Neural progenitor cell (in vitro differentiated cells): ENCODE measurements at regions not wholly inside any gene's neighbourhood (a gene's known extent, or its start where the extent isn't known, plus 50 kb on each side); places are given as distances from the start of the nearest gene placed in this dataset.

Source experiments
- DNase-seq: peaks from one replicate; pipeline ENCODE4 v3.0.0-alpha.2; 2016; ENCODE audit warnings: low spot score
- H2AFZ ChIP-seq: fragments of 200-600 bp; sonication (generic); replicated peaks from 2 replicates; pipeline ENCODE4 v1.6.1; 2016; ENCODE audit warnings: antibody characterized with exemption
- H3F3A ChIP-seq: fragments of 200-600 bp; sonication (generic); 2 replicates; pipeline ENCODE4 v1.6.1; 2016; ENCODE audit warnings: antibody characterized with exemption, low read depth
- H3K27ac ChIP-seq: fragments of 200-600 bp; sonication (generic); 2 replicates; pipeline ENCODE4 v1.5.1; 2016; ENCODE audit warnings: mild to moderate bottlenecking
- H3K27me3 ChIP-seq: fragments of 200-600 bp; sonication (generic); 2 replicates; pipeline ENCODE4 v1.6.1; 2016; ENCODE audit warnings: mild to moderate bottlenecking, moderate library complexity
- H3K36me3 ChIP-seq: fragments of 200-600 bp; sonication (generic); 2 replicates; pipeline ENCODE4 v1.5.1; 2016
- H3K4me1 ChIP-seq: fragments of 200-600 bp; sonication (generic); 2 replicates; pipeline ENCODE4 v1.6.1; 2016; ENCODE audit warnings: mixed run types
- H3K4me2 ChIP-seq: fragments of 200-600 bp; sonication (generic); 2 replicates; pipeline ENCODE4 v1.6.1; 2016
- H3K4me3 ChIP-seq: fragments of 200-600 bp; sonication (generic); 2 replicates; pipeline ENCODE4 v1.5.1; 2016
- H3K79me2 ChIP-seq: fragments of 200-600 bp; sonication (generic); 2 replicates; pipeline ENCODE4 v1.6.1; 2016; ENCODE audit warnings: low read depth
- H3K9ac ChIP-seq: fragments of 200-600 bp; sonication (generic); 2 replicates; pipeline ENCODE4 v1.6.1; 2016
- H3K9me3 ChIP-seq: fragments of 200-600 bp; sonication (generic); 2 replicates; pipeline ENCODE4 v1.5.1; 2016; ENCODE audit warnings: low read depth
- H4K20me1 ChIP-seq: fragments of 200-600 bp; sonication (generic); 2 replicates; pipeline ENCODE4 v1.6.1; 2016; ENCODE audit warnings: low read depth
- H3K27ac Mint-ChIP-seq: 3 replicates; pipeline ENCODE4 v1.8.0; 2021; ENCODE audit warnings: mixed read lengths
- H3K27me3 Mint-ChIP-seq: 2 replicates; pipeline ENCODE4 v1.8.0; 2022; ENCODE audit warnings: low read depth, mild to moderate bottlenecking, inconsistent platforms, moderate library complexity, mixed read lengths; ENCODE audit not compliant: insufficient read depth
- H3K36me3 Mint-ChIP-seq: 3 replicates; pipeline ENCODE4 v1.8.0; 2021; ENCODE audit warnings: mixed read lengths
- H3K4me1 Mint-ChIP-seq: 3 replicates; pipeline ENCODE4 v1.8.0; 2021; ENCODE audit warnings: mixed read lengths
- H3K4me3 Mint-ChIP-seq: 3 replicates; pipeline ENCODE4 v1.8.0; 2021; ENCODE audit warnings: mild to moderate bottlenecking, moderate library complexity, mixed read lengths
- H3K9me3 Mint-ChIP-seq: 3 replicates; pipeline ENCODE4 v1.8.0; 2020; ENCODE audit warnings: mixed read lengths
- EZH2 ChIP-seq: fragments of 200-600 bp; sonication (generic); IDR thresholded peaks from 2 replicates; pipeline ENCODE4 v1.6.1; 2017; ENCODE audit warnings: antibody characterized with exemption, mild to moderate bottlenecking, moderate library complexity
- EZH2phosphoT487 ChIP-seq: fragments of 200-600 bp; sonication (generic); IDR thresholded peaks from 2 replicates; pipeline ENCODE4 v1.6.1; 2017; ENCODE audit warnings: antibody characterized with exemption
- TF ChIP-seq, protein P1 (sequence below): fragments of 200-600 bp; sonication (generic); IDR thresholded peaks from 2 replicates; pipeline ENCODE4 v1.5.1; 2017; ENCODE audit warnings: antibody characterized with exemption, mild to moderate bottlenecking

DNA sequence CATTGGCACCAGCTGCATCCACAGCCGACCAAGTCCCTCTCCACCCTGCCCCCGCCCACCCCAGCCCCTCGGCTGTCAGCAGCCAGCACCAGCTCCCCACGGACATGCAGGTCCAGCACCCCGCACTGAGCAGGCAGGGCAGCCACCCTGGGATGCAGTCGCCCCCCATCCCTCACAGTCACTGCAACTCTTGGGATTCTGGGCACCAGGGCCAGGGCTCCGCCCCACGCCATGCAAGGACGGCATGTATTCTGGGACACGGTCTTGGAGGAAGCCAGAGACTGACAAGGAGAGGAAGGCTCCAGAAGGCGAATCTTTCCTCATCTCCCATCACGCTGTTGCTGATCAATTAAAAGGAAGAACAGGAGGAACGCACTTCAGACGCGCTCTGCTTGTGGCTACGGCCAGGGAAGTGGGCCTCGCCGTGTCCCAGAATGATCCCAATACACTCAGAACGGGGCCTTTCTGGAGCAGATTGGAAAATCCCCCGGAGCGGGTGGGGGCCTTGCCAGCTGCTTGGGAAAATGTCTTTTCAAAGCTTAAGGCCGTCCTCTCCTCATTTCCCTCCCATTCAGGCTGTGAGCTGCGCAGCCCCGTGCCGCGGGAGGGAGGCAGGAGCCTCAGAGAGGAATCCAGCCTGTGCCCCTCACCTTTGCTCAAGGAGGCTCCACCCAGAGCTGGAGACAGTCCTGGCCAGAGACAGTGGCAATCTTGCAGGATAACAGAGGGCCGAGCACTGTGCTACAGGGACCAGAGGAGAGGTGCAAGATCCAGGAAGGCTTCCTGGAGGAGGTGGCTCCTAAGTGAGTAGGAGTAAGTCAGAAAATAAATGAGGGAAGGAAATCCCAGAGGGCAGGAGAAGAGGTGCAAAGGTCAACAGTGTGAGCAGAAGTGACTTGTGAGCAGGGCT, 54.1 kb upstream of the DIO3 start:
- TF ChIP-seq, protein P1, sequence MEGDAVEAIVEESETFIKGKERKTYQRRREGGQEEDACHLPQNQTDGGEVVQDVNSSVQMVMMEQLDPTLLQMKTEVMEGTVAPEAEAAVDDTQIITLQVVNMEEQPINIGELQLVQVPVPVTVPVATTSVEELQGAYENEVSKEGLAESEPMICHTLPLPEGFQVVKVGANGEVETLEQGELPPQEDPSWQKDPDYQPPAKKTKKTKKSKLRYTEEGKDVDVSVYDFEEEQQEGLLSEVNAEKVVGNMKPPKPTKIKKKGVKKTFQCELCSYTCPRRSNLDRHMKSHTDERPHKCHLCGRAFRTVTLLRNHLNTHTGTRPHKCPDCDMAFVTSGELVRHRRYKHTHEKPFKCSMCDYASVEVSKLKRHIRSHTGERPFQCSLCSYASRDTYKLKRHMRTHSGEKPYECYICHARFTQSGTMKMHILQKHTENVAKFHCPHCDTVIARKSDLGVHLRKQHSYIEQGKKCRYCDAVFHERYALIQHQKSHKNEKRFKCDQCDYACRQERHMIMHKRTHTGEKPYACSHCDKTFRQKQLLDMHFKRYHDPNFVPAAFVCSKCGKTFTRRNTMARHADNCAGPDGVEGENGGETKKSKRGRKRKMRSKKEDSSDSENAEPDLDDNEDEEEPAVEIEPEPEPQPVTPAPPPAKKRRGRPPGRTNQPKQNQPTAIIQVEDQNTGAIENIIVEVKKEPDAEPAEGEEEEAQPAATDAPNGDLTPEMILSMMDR, result no peak
- no peak for TF ChIP-seq EZH2
- no peak for TF ChIP-seq EZH2phosphoT487
- DNase-seq, result no peak
- Histone ChIP-seq H3K27ac (no peak overlapping the region), H3K4me3 (no peak overlapping the region), H3K79me2 (no peaks in the 10 kb centered on the region), H3K4me2 (no peak overlapping the region), H3F3A (no peaks in the 10 kb centered on the region), H2AFZ (no peak overlapping the region), H3K9ac (no peak overlapping the region), H3K9me3 (no peaks in the 10 kb centered on the region), H4K20me1 (no peaks in the 10 kb centered on the region), H3K27me3 (no peaks in the 10 kb centered on the region), H3K4me1 (no peaks in the 10 kb centered on the region), H3K36me3 (no peaks in the 10 kb centered on the region)
- peaks cover 2% of the 10 kb centered on the region for H3K4me1 Mint-ChIP-seq
- no peak overlapping the region for H3K4me3 Mint-ChIP-seq
- peaks cover 2% of the 10 kb centered on the region for H3K9me3 Mint-ChIP-seq
- H3K36me3 Mint-ChIP-seq, result no peaks in the 10 kb centered on the region
- peaks cover 9% of the 10 kb centered on the region for H3K27me3 Mint-ChIP-seq
- no peak overlapping the region for H3K27ac Mint-ChIP-seq

DNA sequence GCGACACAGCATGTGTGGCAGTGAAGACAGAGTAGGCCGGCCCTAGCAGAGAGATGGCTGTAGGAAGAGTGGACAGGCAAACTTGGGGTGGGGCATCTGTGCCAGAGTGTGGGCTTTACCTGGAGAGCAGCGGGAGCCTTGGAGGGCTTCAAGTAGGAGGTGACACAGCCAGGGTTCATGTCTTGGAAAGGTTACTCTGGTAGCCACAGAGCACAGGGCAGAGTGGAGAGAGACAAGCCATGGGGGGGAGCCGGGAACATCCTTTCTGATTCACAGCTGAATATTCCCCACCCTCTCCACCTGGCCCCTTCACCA, 53.5 kb upstream of the DIO3 start:
- Mint-ChIP-seq H3K4me3 (no peak overlapping the region), H3K9me3 (peaks cover 2% of the 10 kb centered on the region), H3K27ac (no peak overlapping the region), H3K4me1 (peaks cover 2% of the 10 kb centered on the region), H3K27me3 (peaks cover 6% of the 10 kb centered on the region), H3K36me3 (no peaks in the 10 kb centered on the region)
- Histone ChIP-seq H3K36me3 (no peaks in the 10 kb centered on the region), H3F3A (no peaks in the 10 kb centered on the region), H3K4me1 (no peaks in the 10 kb centered on the region), H3K4me2 (no peak overlapping the region), H3K27me3 (no peaks in the 10 kb centered on the region), H2AFZ (no peak overlapping the region), H3K27ac (no peak overlapping the region), H3K79me2 (no peaks in the 10 kb centered on the region), H3K9me3 (no peaks in the 10 kb centered on the region), H3K9ac (no peak overlapping the region), H4K20me1 (no peaks in the 10 kb centered on the region), H3K4me3 (no peak overlapping the region)
- TF ChIP-seq EZH2phosphoT487 (no peak), EZH2 (no peak)
- TF ChIP-seq, protein P1, result no peak
- no peak for DNase-seq

DNA sequence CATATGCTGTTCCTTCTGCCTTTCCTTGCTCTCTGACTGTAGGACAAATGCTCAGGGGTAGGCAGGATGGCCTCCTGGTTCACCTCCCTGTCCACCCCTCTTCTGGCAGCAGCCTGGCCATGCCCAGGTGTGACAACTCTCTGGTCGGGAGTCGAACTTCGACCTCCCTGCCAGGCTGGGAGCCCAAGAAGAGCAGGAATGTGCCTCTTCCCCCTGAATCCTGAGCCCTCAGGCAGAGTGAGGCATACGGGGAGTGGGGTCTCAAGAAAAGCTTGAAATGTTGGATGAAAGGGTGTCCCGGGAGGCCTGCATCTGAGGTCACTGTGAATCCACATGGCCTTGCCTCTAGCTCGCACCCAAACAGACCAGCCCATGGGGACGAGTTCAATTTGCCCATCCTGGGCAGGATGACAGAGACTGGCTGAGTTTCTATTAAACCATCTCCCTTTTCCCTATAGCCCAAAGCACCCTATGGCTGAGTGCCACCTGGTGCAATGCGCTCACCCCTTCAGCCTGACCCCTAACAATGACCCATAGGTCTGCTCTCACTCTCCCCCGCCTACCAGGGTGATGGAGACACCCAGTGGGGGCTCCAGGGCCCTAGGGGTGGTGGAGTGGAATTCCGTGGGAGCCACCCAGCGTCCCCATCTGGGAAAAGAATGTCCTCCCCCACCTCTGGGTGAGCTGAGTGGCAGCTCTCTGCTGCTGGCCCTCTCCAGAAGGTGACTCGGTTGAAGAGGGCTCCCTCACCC, 52.9 kb upstream of the DIO3 start:
- H4K20me1 ChIP-seq, result no peaks in the 10 kb centered on the region
- Mint-ChIP-seq H3K4me3 (no peak overlapping the region), H3K27me3 (peaks cover 6% of the 10 kb centered on the region), H3K4me1 (peaks cover 6% of the 10 kb centered on the region), H3K27ac (no peak overlapping the region), H3K36me3 (no peaks in the 10 kb centered on the region), H3K9me3 (peaks cover 2% of the 10 kb centered on the region)
- no peaks in the 10 kb centered on the region for H3K79me2 ChIP-seq
- TF ChIP-seq, protein P1, result no peak
- TF ChIP-seq EZH2phosphoT487 (no peak), EZH2 (no peak)
- no peak overlapping the region for H3K27ac ChIP-seq
- H3K9ac ChIP-seq, result no peak overlapping the region
- H3K9me3 ChIP-seq, result no peaks in the 10 kb centered on the region
- no peak for DNase-seq
- no peaks in the 10 kb centered on the region for H3K4me1 ChIP-seq
- no peak overlapping the region for H3K4me3 ChIP-seq
- H3F3A ChIP-seq, result no peaks in the 10 kb centered on the region
- no peaks in the 10 kb centered on the region for H3K36me3 ChIP-seq
- no peaks in the 10 kb centered on the region for H3K27me3 ChIP-seq
- no peak overlapping the region for H2AFZ ChIP-seq
- no peak overlapping the region for H3K4me2 ChIP-seq
